LoVo (cell line): ENCODE measurements at regions not wholly inside any gene's neighbourhood (a gene's known extent, or its start where the extent isn't known, plus 50 kb on each side); places are given as distances from the start of the nearest gene placed in this dataset.
A peak's percentile ranks its signal among the peaks of the same experiment; 100 is the strongest.
"Not testable (repeated sequence)": the region's sequence is repeated elsewhere in the genome, so short reads cannot be mapped to it uniquely, and the experiment has no call there.

Experiments used
- DNase-seq: peaks from one replicate; pipeline ENCODE4 v3.0.0-alpha.2; 2016; ENCODE audit warnings: low spot score

DNA sequence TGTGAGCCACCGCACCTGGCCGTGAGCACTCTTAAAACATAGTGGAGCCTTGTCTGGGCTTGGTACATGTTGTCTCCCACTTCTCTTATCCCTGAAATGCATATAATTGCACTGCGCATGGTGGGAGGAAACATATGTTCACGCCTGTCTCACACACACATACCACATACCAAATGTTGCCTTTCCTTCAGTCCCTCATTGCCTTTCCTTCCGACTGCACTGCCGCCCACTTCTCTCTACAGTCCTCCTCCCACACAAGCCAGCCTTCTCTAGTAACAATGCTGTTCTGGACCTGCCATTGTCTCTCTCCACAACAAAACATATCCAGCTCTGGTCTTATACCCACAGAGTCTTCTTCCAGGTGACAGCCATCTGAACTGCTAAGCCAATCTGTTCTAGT lies 88.3 kb upstream of the PTHLH start:
- no peak for DNase-seq

DNA sequence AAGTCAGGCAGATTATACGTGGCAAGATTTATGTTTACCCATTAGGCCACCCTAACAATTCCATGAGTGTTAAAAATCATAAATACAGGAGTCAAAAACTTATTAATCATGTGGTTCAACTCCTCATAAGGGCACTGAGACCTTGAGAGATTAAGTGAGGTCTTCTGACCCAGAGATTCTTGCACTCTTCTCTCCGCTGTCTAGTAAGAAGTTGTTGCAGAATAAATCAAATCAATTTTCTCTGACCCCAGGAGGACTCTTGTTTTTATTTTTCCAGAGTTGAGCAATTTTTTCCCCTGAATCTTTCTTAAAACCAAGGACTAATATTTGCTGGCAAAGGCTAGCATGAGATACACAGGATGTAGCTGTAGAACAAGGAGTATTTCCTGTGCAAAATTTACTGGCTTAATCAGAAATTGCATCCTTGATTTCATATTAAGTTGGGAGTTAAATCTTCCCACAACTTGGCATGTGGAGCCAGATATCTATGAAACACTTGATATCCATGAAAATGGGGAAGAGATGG lies 90.9 kb upstream of the PTHLH start:
- no peak for DNase-seq

DNA sequence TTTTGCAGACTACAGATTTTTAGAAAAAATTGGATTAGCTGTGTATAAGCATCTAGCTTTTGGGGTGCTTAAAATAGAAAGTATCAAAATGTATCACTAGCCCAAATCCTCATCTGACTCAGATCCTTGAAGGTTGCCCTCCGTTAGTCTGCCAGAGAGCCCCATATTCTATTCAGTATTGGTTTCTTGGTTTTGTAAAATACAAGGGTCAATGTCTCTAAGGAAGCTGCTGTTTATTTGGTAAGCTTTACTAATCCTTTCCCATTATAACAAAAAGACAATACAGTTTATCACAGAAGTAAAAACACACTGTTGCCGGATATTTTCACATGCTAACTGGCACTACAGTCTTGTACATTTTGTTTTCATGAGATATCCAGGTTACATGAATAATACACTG lies 92.8 kb upstream of the PTHLH start:
- no peak for DNase-seq

DNA sequence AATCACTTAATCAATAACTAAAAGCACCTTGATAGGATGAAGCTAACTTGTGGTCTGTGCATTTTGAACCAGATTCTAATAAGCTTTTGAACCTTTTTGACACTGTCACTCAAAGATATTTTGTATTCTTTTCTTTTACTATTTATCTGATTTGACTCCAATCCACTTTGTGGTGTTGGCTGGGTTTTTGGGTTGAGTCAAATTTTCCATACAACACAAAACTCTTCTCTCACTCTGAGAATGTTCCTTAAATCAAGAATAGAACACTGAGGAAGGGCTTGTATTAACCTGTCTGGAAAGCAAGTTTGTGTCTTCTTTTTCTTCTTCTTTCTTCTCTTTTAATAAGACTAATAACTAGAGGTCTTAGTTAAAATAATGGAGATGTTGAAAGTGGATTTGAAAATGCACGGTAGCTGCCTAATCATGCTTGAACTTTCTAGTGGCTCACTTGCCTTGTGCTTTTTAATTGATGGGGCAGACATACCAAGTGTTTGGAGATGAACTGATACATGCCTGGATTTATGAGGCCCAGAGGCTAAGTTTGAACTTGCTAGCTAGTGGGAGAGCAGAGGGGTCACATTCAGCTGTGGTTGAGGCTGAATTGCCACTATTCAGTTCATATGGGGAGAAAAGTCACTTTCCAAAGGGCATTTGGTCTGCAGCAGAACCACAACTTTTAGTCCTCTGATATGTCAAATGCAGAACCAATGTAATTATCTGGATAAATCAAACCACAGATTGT lies 93.5 kb upstream of the PTHLH start:
- DNase-seq = no peak

DNA sequence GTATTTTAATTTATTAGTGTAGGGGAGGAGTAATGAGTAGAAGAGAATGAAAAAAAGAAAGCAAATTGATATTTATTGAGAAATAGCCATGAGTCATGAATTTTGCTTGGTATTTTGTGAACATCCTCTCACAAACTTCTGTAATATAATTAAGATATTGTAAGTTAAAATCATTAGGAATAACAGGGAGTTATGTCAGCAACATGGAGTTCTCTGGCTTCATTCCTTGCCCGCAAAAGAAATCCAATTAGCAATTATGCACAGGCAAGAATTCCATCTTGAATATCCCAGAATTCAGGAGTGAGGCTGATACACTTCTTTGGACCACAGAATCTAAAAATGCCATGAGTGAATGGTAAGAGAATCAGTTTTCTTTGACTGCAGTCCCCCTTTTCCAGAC lies 94.3 kb upstream of the PTHLH start:
- DNase-seq = no peak

DNA sequence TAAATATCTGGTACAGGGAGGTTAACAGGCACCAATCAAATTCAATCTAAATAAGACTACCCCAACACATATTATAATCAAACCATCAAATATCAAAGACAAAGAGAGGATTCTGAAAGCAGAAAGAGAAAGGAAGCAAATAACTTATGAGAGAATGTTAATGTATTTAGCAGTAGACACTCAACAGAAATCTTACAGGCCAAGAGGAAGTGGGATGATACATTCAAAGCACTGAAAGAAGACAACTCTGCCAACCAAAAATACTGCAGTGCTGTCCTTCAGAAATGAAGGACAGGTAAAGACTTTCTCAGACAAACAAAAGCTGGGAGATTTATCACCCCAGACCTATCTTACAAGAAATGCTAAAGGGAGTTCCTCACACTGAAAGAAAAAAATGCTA lies 95.9 kb upstream of the PTHLH start:
- DNase-seq = no peak

DNA sequence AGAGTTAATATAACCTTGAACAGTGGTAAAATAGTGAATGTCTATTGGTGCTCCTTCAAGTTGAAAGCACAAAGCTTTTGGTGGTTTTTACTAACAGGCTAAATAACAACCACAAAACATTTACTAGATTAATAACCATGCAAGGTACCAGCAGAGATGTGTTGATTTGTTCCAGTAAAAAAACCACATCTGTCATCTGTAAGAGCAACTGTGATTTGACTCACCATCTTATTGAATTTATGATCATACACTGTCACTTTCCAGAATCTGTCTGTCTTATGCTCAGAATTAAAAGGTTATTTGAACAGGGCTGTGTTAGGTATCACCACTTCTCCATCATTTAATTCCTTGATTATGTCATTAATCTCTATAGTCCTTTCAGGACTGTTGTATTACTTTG lies 107.0 kb upstream of the PTHLH start:
- no peak for DNase-seq

DNA sequence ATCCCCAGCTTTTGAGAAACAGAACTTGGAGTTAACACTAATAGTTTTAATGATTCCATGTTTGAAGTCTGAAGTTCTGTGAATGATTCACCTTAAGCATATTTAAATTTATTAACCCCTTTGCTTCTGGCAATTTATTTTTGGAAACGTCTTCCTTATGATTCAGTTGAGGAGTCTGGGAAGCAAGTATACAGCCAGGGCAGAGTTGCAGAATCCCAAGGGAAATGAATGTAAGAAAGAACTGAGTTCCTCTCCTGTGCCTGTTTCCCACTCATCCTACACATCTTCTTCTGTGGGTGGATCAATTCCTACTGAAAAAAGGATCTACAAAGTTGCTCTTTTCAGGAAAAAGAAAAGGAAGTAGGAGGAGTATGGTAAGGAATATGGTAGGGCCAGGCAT lies 108.2 kb upstream of the CCDC91 start:
- no peak for DNase-seq

DNA sequence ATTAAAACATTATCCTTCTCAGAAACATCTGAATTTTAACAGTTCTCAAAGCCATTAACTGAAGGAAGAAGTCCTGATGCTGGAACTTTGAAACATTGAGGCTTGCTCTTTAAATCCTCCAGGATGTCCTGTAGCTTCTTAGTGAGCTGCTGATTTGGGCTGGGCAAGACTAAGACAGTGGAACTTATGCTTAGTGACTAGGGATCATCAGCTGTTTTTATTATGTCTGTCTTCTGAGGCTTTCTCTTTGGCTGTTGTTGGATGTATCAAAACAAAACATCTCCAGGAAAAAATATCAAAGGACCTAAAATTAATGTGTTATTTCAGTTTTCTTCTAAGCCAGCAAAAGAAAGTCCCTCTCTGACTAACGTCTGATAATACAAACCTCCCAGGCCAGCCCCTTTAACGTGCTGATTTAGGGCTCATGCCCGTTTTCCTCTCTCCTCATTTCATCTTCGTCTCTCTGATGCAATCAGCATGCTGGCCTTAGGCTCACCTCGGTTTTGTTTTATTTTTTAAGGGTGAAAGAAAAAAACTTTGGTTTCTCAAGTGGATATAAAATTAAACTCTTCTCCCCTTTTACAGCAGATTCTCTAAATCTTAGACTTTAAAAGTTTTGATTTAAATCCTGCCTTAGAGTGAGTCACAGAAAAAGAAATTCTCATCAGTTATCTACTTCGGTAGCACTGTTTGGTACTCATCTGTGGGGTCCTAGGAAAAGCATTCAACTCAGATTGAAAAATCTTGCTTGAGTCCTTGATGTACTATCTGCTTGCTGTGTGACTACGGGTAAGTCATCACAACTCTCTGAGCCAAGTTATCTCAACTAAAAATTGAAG lies 106.2 kb upstream of the CCDC91 start:
- no peak for DNase-seq

DNA sequence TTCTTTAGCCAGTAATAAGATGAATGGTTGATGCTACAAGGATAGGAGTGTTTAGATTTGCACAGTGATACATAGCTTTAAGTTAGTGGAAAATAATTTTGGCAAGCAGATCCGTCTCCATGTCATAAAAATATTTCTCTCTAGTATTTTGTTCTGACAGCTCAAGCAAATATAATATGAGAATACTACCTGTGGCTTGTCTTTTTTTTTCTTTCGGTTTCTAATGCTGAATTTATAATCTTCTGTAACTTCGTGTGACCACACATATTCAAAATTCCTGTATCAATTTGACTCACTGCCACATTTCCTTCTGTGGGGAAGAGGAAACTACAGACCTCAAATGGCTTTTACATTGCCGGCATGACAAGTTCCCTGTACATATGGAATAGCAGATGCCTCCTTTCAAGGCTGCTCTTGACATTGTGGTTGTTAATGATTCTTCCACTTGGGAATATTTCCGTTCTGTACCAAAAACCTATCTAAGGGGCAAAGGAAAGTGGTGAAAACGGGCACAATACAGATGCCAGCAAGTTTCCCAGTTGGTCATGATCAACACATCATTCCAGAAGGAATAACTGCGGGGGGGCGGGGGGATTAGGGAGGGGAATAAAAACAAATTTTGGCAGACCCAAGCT lies 103.6 kb upstream of the CCDC91 start:
- no peak for DNase-seq

DNA sequence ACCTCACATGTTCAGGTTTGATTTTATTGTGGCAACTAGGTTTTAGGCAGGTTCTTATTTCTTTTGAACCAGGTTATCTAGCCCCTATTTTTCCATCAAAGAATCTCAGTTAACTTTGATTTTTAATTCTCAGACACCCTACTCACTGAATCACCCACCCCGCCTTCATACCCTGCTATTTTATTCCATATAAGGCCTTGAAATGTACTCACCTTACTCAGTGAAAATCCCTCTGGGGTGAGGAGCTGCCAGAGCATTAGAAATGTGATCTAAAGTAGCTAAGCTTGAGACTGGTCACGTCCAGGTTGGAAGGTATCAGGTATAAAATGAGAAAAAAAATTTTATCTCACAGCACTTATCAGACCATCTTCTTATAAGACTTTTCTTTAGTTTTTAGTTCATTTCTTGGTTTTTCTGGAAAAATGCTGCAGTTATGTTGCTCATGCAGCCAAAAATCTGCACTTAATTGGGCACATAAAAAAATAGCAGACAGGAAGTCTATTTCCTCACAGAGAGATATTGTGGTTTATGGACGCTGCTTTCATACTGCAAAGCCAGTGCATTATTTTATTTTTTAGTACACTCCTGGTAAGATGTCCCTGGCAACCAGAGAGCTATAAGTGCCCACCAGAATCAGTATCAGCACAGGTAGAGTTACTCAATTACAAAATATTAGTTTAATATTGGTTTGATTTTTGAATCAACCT lies 101.5 kb upstream of the CCDC91 start:
- DNase-seq = no peak

DNA sequence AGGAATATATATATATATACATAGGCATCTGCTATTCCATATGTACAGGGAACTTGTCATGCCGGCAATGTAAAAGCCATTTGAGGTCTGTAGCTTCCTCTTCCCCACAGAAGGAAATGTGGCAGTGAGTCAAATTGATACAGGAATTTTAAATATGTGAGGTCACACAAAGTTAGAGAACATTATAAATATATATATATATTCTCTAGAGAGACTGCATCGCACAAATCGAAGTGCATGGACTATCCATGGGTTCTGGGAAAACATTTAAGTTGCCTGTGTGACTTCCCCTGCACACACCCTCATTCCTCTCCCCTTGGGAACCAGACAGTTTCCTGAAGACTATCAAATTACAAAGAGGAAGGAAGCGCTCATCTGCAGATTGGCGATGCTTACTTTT lies 100.9 kb upstream of the CCDC91 start:
- no peak for DNase-seq

DNA sequence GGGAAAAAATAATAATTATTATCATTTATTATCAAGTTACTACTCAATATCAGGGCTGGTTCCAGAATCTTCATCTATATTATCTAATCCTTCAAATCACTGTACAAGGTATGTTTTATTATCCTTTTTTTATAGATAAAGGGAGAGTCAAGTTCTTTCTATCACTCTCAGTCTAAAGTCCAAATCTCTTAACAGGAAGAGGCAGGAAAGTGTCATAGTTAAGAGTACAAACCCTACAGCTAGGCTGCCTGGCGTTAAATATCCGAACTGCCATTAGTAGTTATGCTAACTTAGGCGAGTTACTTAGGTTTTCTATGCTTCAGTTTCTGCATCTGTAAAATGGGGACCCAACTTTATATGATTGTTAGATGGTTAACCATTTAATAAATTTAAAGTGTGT lies 99.4 kb upstream of the CCDC91 start:
- DNase-seq = peak; percentile 30

DNA sequence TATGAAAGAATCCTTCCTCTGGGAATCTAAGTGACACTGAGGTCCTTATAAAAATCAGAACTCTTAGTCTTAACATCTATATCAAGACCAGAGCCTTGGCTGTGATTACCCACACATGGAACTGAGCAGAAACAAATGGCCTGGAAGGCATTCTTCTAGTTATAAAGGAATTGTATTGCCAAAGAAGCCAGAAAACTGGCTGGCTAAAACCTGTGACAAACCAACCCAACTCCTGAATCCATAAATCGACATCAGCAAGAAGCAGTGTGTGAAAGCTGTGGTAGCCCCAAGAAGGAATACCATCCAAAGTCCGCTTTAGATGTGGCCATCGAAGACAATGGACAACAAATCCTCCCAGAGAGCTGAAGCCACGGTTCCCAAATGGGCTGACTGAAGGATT lies 97.9 kb upstream of the CCDC91 start:
- DNase-seq = no peak

DNA sequence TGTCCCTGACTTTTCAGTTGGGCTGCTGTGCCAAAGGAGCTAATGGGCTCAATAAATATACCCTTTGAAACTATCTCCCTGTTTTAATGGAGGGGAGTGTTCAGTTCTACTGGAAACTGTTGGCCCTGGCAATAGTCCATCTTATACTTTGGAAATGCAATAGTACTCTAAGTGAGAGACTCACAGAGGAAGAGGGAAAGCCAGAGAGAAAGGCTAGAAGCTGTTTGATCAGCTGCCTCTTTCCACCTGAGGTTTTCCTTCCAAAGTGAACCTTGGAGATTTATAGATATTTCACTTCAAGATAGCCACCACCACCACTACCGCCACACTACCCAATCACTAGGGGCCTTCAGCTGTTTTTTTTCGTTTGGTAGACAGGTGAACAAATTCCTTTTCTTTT lies 93.6 kb upstream of the CCDC91 start:
- no peak for DNase-seq

DNA sequence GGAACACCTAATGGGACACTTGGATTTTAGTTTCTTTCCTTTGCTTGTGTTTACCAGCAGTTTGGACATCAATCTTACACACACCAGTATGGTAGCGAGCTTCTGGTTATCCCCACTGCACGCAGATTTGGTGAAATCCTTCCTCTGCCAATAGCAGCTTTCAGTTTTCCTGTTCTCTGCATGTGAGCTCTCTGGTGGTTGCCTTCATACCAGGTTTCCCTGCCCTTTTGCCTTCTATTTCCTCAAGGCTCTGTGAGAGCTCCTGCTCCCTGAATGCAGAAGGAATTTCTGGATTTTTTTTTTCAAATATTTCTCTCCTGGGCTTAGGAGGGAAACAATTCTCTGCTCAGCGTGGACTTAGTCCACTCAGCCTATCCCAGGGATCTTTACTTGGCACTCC lies 93.0 kb upstream of the CCDC91 start:
- no peak for DNase-seq

DNA sequence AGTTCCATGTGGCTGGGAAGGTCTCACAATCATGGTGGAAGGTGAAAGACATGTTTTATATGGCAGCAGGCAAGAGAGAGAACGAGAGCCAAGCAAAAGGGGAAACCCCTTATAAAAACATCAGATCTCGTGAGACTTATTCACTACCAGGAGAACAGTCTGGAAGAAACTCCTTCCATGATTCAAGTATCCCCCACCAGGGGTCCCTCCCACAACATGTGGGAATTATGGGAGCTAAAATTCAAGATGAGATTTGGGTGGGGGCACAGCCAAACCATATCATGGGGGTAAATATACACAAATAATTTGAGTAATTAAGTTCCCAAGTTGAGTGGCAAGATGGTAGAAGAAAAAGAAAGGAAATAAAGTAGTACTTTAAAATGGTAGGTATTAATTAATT lies 91.0 kb upstream of the CCDC91 start:
- not testable (repeated sequence) for DNase-seq

DNA sequence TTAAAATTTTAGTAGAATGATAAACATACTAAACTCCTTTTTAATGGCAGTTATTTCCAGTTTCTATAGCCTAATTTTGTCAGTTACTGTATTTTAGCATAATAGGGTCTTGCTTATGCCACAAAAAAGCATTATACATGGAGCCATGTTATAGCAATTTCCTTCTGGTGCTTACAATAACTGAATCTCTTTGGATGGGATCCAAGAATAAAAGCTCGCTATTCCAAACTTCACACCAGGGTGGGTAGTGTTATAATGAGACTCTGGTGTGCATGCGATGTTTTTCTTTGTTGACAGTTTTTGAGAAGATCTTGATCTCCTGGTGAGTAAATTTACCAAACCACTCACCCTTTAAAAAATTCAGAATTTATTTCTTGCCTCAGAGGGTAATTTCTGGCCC lies 90.4 kb upstream of the CCDC91 start:
- no peak for DNase-seq

DNA sequence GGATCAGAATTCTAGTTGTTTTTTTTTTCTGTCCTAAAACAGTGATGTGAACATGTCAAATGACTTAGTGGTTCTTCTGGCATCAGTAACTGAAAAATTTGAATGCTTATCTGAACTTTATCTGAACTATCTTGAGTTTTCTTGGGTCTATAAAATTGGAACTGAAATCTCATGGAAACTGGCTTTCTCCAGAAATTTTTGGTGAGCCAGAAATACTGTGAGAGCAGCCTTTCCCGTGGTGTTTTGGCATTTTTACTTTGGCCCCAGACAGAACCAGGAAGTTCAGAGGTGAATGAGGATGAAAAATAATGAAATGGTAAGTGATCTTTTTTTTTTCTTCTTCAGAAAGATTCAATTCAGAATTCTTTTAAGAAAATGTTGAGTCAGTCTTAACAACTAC lies 89.5 kb upstream of the CCDC91 start:
- DNase-seq = no peak

DNA sequence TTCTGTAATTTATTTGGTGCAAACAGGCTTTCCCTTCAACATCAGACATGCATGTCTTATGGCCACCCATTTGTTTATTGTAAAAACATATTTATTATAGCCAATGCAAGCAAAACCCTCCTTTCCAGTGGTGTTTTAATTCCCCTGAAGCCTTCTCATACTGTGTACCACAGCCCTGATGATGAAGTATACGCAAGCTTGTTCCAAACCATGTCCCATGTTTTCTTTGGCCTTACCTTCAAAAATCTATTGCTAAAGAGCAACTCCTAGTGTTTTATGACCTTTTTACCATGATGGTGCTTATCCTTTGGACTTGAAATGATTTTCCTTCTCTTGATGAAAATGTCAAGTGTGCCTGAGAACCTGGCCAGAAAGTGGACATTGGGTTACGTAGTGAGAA lies 85.9 kb upstream of the CCDC91 start:
- no peak for DNase-seq

DNA sequence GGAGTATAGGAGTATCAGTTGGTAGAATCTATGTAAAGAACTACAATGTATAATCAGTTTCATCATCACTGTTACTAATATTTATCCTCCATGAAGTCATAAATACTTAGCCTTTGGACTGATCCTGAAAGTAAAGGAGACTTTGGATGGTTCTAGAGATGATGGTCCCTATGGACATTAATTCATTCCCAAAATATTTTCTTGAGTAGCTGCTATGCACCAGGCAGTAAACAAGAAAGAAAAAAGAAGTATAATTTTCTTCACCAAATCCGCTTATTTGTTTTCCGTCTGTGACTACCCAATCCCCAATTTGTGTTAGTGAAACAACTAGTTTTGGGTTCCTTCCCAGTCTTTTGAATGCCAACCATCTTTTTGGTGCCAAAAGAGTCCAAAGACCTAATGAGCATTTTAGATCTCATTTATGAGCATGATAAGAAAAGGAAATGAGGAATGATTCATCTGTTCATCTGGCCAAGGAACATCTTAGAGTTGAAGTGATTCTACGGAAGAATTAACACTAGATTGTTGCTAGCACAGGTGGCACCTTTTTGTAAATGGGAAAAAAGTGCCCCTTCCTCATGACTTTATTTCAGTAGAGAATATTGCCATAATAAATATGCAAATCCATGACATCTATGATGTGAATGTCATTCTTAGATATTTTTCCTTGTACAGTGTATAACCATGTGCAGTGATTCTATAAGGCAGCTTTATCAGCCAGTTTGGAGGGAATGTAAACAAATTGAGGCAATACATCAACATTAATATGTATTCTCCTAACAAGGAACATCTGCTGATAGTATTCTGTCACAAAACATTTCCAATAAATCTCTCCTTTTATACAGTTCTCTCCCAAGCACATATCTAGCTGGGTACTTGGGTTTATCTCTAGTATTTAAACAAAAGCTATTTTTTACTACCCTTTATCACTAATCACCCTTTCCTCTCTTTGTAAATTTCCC lies 85.1 kb upstream of the CCDC91 start:
- DNase-seq = no peak
